SKM-1 treated with dmso at 0.1 percent for 144 hours (cell line): ENCODE measurements at regions not wholly inside any gene's neighbourhood (a gene's known extent, or its start where the extent isn't known, plus 50 kb on each side); places are given as distances from the start of the nearest gene placed in this dataset.
A peak's percentile ranks its signal among the peaks of the same experiment; 100 is the strongest.

Source experiments
- DNase-seq: peaks from one replicate; lab custom pipeline; 2025; ENCODE audit not compliant: unreplicated experiment; lab: John Stamatoyannopoulos, UW

DNA sequence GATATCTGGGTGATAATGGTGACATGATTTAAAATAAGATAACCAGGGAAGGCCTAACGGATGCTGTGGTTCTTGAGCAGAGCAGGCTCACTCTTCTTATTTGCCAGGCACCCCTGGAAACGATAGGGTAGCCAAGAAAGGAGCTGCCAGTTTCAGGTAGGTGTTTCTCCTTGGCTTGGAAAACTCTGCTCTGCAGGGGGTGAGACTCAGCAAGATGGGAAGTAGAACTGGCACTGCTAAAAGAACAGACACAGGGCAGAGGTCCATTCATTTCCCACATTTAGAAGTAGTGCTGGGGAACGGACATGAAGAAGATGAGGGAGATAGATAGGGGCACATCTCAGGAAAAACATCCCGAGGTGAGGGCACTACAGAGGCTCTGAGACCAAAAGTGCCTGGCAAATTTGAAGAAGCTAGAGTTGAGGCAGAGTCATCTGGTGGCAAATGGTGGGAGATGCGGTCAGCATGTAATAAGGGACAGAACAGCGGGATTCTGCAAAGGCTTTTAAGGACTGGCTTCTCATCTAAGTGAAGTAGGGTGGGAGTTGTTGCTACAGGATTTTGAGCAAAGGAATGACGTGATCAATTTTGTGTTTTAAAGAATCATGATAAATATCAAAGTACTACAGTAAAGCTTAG is 323.4 kb upstream of the PLSCR5 start:
- DNase-seq: no peak

DNA sequence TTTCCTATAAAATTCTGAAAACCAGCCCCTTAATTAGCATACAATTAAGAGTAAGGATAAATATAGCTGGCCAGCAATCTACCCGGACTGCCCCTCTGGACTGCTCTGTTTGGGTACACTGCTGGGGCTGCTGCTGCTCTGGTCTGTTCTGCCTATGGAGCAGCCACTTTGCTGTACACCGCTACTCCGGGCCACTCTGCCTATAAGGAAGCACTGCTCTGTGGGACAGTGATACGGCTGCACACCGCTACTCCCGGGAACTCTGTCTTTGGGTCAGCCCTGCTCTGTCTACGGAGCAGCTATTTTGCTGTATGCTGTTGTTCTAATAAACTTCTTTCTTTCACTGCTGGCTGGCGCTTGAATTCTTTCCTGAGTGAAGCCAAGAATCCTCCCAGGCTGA is 316.5 kb upstream of the PLSCR5 start:
- DNase-seq: no peak

GRCh38 chr3:146914409-146914808 is 309.3 kb upstream of the PLSCR5 start:
- DNase-seq: no peak

DNA sequence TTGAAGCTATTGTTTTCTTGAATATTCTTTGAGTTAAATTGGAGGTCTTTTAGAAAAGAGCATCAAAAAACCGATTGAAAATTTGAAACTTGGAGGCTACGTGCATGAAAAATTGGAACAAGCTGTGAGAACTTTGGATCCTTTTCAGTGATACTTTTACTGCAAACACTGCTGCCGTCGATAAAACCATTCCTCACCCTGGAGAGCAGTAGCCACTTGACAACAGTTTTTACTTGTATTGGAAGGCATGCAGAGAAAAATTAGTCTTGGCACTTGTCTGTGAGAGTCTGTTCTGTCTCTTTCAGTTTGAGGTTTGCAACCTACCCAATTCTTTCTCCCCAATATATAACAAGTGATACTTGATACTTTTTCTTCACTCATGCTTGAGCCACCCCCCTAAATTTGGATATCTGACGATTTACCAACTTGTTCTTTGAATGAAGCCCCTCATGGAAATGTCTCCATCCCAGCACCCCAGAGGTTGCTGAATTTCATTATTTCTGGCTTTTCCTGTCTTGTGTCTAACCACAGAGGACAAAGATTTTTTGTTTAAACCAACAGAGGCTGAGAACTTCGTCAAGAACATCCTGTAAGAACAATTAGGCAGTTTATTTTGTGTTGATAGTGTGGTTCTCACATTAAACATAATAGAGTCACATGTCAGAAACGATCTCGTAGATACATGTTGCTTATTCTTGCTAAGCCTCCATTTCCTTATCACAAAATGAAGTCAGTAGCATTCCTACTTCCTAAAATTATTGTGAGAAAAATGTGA is 307.3 kb upstream of the PLSCR5 start:
- no peak for DNase-seq

DNA sequence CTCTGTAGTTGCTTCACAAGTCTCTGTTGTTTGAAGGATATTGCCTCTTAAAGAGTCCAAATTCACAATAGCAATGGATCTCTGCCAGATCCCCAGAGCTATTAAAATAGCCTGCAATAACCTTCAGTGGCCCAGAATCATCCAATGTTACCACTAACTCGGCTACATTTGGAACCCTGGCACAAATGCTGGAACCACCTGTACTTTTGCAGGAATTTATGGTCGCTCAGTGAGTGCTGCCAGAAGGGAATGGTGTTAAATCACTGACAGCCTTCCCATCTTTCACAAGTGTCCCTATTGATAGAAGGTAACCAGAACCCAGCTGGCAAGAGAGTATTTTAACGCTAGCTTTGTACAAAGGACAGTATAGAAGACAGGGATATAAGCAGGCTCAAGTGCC is 298.8 kb upstream of the PLSCR5 start:
- DNase-seq: no peak

DNA sequence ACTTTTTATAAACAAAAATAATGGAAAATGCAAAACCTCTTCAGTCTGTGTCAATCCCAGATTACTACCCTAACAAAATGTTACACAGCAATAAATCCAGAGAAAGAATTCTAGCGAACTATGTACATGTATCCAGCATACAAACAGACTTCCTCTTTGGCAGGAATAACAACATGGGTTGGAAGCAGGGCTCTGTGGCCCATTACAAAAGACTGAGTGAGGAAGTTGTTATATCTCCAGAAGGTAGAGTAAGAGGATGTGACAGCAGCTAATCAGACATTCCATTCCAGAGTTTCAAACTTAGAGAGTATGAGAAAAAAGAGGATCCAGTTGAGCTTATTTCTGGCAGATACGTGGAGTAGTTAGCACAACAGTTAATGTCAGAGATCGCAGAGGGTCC is 294.0 kb upstream of the PLSCR5 start:
- DNase-seq: peak; percentile 34

DNA sequence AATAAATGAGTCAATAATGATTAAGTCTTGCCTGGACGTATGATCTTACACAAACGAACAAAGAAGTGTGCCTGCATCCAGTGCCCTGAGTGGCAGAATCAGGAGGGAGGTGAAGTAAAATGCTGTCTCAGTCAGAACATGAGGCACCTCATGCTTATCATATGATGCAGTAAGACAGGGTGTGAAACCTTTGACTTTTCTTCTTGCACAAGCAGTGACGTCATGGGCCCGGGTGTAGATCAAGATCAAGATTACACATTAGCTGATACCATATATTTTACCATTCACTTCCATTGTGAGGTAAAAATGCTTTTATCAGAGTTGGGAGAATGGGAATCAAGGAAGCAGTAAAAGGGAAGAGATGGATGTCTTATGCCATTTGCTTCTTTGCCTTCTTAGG is 291.6 kb upstream of the PLSCR5 start:
- DNase-seq: no peak

- no peak for DNase-seq
Measured at GRCh38 chr3:146895026-146895749, 290.0 kb upstream of the PLSCR5 start.

DNA sequence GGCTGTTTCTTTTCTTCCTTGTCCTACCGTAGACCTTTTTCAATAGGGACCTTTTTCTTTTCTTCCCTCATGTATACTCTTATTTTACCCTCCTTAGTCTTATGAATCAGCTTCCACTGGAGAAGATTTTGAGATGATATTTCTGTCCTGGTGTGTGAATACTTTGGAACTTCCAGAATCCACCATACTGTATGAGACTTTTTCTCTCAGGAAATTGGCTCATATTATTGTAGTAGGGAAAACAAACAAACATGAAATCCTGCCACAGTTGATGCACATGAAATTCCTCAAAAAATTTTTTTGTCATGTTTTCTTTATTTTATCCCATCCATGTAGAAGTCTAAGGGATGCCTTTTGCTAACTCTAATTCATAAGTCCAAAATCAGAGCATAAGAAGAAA is 289.3 kb upstream of the PLSCR5 start:
- DNase-seq: no peak

DNA sequence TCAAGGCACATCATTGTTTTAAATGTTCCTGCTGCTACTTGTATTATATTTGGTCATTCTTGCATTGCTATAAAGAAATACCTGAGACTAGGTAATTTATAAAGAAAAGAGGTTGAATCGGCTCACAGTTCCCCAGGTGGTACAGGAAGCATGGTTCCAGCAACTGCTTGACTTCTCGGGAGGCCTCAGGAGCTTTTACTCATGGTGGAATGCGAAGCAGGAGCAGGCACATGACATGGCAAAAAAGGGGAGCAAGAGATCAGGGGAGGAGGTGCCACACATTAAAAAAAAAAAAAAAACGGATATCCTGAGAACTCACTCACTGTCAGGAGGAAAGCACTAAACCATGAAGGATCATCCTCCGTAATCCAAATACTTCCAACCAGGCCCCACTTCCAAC is 286.9 kb upstream of the PLSCR5 start:
- no peak for DNase-seq

DNA sequence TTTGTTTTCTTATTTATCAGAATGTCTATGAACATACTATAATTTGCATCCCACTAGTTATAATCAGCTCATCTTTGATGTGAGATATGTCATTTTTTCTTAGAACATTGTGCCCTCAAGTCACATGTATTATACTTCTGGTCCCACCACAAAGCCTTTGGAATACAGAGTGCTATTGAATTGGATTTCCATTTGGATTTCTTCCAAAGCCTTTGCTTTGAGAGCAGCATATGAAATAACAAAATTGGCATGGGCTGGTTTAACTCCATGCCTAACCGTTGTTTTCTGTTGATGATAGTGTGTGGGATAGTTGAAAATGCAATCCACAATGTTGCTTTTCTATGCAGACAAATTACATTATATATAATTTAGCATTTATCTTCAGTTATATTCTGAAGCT is 284.5 kb upstream of the PLSCR5 start:
- DNase-seq: no peak

DNA sequence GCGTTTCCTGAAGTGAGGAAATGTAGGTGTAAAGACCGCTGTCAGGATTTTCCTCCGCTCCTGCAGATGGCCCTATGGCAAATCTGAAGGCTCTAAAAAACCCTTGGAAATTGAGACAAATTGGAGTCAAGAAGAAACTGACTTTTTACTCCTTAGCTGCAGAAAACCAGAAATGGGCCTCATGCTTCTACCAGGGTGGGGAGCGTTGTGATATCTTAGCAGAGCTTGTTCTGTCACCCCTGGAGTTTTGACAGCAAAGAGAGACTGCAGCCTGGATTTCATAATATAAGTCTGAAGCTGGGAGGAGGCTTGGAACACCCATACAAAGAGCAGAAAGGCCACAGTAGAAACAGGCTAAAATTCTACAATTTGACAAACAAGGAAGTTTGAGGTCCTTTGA is 283.0 kb upstream of the PLSCR5 start:
- no peak for DNase-seq

DNA sequence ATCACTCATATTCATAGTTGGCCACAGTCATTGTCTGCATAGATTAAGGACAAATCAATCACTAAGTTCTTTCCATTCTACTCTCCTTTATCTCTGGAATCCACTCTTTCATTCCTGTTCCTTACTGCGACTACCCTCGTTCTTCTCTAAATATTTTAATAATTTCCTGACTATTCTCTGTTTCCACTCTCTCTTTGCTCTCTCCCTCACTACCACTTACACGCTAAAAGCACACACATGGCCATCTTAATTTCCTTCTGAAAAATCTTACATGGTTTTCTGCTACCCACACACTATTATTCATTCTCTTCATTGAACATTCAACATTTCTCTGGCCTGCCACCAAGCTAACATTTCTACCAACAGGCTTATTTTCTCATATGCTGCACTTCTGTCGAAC is 279.6 kb upstream of the PLSCR5 start:
- no peak for DNase-seq

GRCh38 chr3:146884296-146884695 is 279.1 kb upstream of the PLSCR5 start:
- no peak for DNase-seq

GRCh38 chr3:146883288-146883687 is 278.1 kb upstream of the PLSCR5 start:
- no peak for DNase-seq

GRCh38 chr3:146881966-146882760 is 277.0 kb upstream of the PLSCR5 start:
- DNase-seq: no peak

GRCh38 chr3:146881356-146881755 is 276.2 kb upstream of the PLSCR5 start:
- DNase-seq: no peak

DNA sequence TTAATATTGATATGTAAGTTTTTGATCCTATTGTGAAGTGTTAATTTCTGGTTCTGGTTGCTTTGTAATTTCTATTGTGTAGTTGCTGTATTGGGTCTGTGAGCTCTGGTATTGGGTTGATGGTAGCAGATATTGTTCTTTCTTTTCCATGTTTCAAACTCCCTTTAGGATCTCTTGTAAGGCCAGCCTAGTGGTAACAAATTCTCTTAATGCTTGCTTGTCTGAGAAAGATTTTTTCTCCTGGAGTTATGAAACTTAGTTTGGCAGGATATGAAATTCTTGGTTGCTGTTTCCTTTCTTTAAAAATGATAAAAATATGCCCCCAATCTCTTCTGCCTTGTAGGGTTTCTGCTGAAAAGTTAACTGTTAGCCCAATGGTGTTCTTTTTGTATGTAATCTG is 268.6 kb upstream of the PLSCR5 start:
- DNase-seq: no peak

GRCh38 chr3:146865175-146865755 is 260.1 kb upstream of the PLSCR5 start:
- DNase-seq: no peak

- no peak for DNase-seq
Measured at GRCh38 chr3:146861262-146861661, 256.1 kb upstream of the PLSCR5 start.

GRCh38 chr3:146854523-146854922 is 249.4 kb upstream of the PLSCR5 start:
- DNase-seq: no peak
